ENCODE measurements at regions not wholly inside any gene's neighbourhood (a gene's known extent, or its start where the extent isn't known, plus 50 kb on each side); places are given as distances from the start of the nearest gene placed in this dataset.

GRCh38 chr16:63568164-63568563 lies 1531.9 kb upstream of the CDH8 start:
- no peak for TF ChIP-seq CTCF (IDR thresholded peaks at IDR 0.05)
- TF ChIP-seq POLR2A (IDR thresholded peaks at IDR 0.05) = no peak
